ENCODE measurements at regions not wholly inside any gene's neighbourhood (a gene's known extent, or its start where the extent isn't known, plus 50 kb on each side); places are given as distances from the start of the nearest gene placed in this dataset.

DNA sequence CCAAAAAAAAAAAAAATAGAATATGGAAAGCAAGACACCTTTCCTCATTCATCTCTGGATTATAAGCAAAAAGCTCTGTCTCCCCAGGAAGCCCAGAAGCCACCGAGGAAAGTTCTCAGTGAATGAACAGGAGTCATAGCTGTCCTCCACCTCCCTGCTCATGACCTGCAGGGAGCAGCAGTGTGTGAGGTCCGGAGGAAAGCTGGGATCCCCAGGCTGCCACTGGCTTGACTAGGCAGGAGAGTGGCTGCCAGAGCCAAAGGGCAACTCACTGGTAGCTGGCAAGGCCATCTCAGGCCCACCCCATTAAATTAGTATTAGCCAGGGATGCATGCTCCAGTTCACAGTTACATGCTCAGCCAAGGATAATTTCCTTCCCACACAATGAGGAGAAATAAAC is 191.6 kb upstream of the STT3B start:
- Histone ChIP-seq H3K4me3 (no peak overlapping the region), H3K27ac (no peak overlapping the region), H3K27me3 (no peaks in the 10 kb centered on the region), H3K9me3 (peaks cover 0 to 4% (median 0%) of the 10 kb centered on the region in 3 donors), H3K4me1 (no peaks in the 10 kb centered on the region), H3K36me3 (no peaks in the 10 kb centered on the region)
- 45% methylated on average over 2 of the region's 2 CpGs; no CpG with 5 or more reads in 1 of the 2 donors for WGBS, 2 donors (ENCODE audit: low coverage in 1 of 2)
- ATAC-seq = no peak
- TF ChIP-seq POLR2AphosphoS5 (IDR thresholded peaks at IDR 0.05) (no peak), POLR2A (IDR thresholded peaks at IDR 0.05) (no peak), EP300 (IDR thresholded peaks at IDR 0.05) (no peak)
- TF ChIP-seq, protein P1, sequence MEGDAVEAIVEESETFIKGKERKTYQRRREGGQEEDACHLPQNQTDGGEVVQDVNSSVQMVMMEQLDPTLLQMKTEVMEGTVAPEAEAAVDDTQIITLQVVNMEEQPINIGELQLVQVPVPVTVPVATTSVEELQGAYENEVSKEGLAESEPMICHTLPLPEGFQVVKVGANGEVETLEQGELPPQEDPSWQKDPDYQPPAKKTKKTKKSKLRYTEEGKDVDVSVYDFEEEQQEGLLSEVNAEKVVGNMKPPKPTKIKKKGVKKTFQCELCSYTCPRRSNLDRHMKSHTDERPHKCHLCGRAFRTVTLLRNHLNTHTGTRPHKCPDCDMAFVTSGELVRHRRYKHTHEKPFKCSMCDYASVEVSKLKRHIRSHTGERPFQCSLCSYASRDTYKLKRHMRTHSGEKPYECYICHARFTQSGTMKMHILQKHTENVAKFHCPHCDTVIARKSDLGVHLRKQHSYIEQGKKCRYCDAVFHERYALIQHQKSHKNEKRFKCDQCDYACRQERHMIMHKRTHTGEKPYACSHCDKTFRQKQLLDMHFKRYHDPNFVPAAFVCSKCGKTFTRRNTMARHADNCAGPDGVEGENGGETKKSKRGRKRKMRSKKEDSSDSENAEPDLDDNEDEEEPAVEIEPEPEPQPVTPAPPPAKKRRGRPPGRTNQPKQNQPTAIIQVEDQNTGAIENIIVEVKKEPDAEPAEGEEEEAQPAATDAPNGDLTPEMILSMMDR (IDR thresholded peaks at IDR 0.05) = no peak

DNA sequence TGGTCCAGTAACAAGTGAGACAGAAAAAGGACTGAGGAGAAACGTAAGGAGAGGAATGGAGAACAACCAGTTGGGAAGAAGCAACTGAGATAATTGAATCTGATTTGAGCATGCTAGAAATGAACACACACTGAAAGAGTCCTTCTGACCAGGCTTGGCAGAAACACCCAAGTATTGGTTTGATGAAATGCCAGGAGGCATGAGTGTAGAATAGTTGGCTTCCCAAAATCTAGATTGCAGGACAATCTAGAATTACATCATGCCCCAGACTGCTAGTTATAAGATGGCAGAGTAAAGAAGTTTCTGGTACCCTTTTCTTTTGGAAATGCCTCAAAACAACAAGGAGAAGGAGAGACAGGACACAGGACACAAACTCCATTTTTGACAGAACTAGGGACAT is 189.7 kb upstream of the STT3B start:
- no peak for TF ChIP-seq POLR2A (IDR thresholded peaks at IDR 0.05)
- no peak for TF ChIP-seq POLR2AphosphoS5 (IDR thresholded peaks at IDR 0.05)
- no peak for TF ChIP-seq EP300 (IDR thresholded peaks at IDR 0.05)
- TF ChIP-seq, protein P1 (IDR thresholded peaks at IDR 0.05) = no peak
- H3K27ac ChIP-seq = no peak overlapping the region
- peaks cover 0 to 4% (median 0%) of the 10 kb centered on the region in 3 donors for H3K9me3 ChIP-seq
- WGBS, 2 donors (ENCODE audit: low coverage in 1 of 2) = 100% methylated on average over 1 of the region's 1 CpG
- H3K4me3 ChIP-seq = no peak overlapping the region
- H3K27me3 ChIP-seq = no peaks in the 10 kb centered on the region
- ATAC-seq = no peak
- H3K36me3 ChIP-seq = no peaks in the 10 kb centered on the region
- no peaks in the 10 kb centered on the region for H3K4me1 ChIP-seq

- 87% methylated on average over 2 of the region's 2 CpGs; no CpG with 5 or more reads in 1 of the 2 donors for WGBS, 2 donors (ENCODE audit: low coverage in 1 of 2)
- no peaks in the 10 kb centered on the region for H3K4me1 ChIP-seq
- no peak for ATAC-seq
- no peak overlapping the region for H3K27ac ChIP-seq
- TF ChIP-seq, protein P1 (IDR thresholded peaks at IDR 0.05) = no peak
- TF ChIP-seq EP300 (IDR thresholded peaks at IDR 0.05) = no peak
- no peak for TF ChIP-seq POLR2A (IDR thresholded peaks at IDR 0.05)
- TF ChIP-seq POLR2AphosphoS5 (IDR thresholded peaks at IDR 0.05) = no peak
- H3K27me3 ChIP-seq = no peaks in the 10 kb centered on the region
- H3K4me3 ChIP-seq = no peak overlapping the region
- H3K9me3 ChIP-seq = peaks cover 0 to 4% (median 0%) of the 10 kb centered on the region in 3 donors
- no peaks in the 10 kb centered on the region for H3K36me3 ChIP-seq
Measured at GRCh38 chr3:31345581-31345980, 187.1 kb upstream of the STT3B start.

GRCh38 chr3:31346542-31346979 is 186.2 kb upstream of the STT3B start:
- Histone ChIP-seq H3K27ac (no peak overlapping the region), H3K9me3 (peaks cover 0 to 4% (median 0%) of the 10 kb centered on the region in 3 donors), H3K4me1 (no peaks in the 10 kb centered on the region), H3K36me3 (no peaks in the 10 kb centered on the region), H3K27me3 (no peaks in the 10 kb centered on the region), H3K4me3 (no peak overlapping the region)
- TF ChIP-seq, protein P1 (IDR thresholded peaks at IDR 0.05) = no peak
- no peak for TF ChIP-seq POLR2A (IDR thresholded peaks at IDR 0.05)
- TF ChIP-seq POLR2AphosphoS5 (IDR thresholded peaks at IDR 0.05) = no peak
- no peak for TF ChIP-seq EP300 (IDR thresholded peaks at IDR 0.05)
- ATAC-seq = no peak
- WGBS, 2 donors (ENCODE audit: low coverage in 1 of 2) = 90 to 100% methylated on average over 1 to 4 of the region's 5 CpGs

DNA sequence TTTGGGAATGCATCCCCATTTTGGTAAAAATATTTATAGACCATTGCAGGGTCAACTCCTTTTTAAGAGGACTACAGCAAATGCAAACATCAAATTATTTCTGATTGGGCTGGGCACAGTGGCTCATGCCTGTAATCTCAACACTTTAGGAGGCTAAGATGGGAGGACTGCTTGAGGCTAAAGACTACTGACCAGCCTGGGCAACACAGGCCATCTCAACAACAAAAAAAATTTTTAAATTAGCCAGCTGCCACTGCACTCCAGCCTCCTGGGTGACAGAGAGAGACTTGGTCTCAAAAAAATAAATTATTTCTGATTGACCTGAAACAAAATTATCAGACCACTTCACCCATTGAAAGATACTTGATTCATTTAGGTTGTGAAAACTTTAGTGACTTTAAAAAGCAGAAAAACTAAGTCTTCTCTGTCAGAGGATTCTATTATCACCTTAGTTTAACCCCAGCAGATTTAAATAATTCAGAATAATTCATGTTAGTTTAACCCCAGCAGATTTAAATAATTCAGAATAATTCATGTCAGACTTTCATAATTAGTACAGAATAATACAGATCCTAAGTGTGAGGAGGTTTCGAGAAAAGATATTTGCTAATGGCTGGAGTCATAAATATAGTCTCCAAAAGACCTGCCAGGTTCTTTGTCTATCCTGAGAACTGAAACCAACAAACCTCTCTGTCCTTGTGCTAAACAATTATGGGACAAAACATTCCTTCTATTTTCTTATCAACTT is 183.6 kb upstream of the STT3B start:
- Histone ChIP-seq H3K27ac (no peak overlapping the region), H3K4me1 (no peaks in the 10 kb centered on the region), H3K36me3 (no peaks in the 10 kb centered on the region), H3K9me3 (peaks cover 0 to 4% (median 0%) of the 10 kb centered on the region in 3 donors), H3K4me3 (no peak overlapping the region), H3K27me3 (no peaks in the 10 kb centered on the region)
- 80% methylated on average over 1 of the region's 1 CpG; no CpG with 5 or more reads in 1 of the 2 donors for WGBS, 2 donors (ENCODE audit: low coverage in 1 of 2)
- TF ChIP-seq, protein P1 (IDR thresholded peaks at IDR 0.05) = no peak
- TF ChIP-seq POLR2A (IDR thresholded peaks at IDR 0.05) (no peak), EP300 (IDR thresholded peaks at IDR 0.05) (no peak), POLR2AphosphoS5 (IDR thresholded peaks at IDR 0.05) (no peak)
- ATAC-seq = no peak
